ENCODE measurements at regions not wholly inside any gene's neighbourhood (a gene's known extent, or its start where the extent isn't known, plus 50 kb on each side); places are given as distances from the start of the nearest gene placed in this dataset.

- Histone ChIP-seq H3K9me3 (ENCODE audit: control insufficient read depth in 2 of 2, low read length in 2 of 2) (no peaks in the 10 kb centered on the region), H3K4me3 (ENCODE audit: low read depth, low read length) (no peak overlapping the region), H3K4me1 (ENCODE audit: control insufficient read depth, insufficient read depth, low read length, poor library complexity, severe bottlenecking) (no peaks in the 10 kb centered on the region), H3K27me3 (ENCODE audit: control insufficient read depth, insufficient read depth, low read length) (no peaks in the 10 kb centered on the region), H3K36me3 (ENCODE audit: control insufficient read depth, insufficient read depth, low read length) (no peaks in the 10 kb centered on the region), H3K27ac (ENCODE audit: insufficient read depth, low read length, poor library complexity, severe bottlenecking) (no peak overlapping the region)
- H3K9me3 Mint-ChIP-seq: peaks cover 0 to 12% (median 3%) of the 10 kb centered on the region in 7 donors
- H3K27ac Mint-ChIP-seq: no peak overlapping the region
- no peaks in the 10 kb centered on the region for H3K4me1 Mint-ChIP-seq
- DNase-seq (no peak), ATAC-seq (ENCODE audit: low read depth in 2 of 2) (no peak)
- H3K36me3 Mint-ChIP-seq: no peaks in the 10 kb centered on the region
- H3K4me3 Mint-ChIP-seq: no peak overlapping the region
- no peaks in the 10 kb centered on the region for H3K27me3 Mint-ChIP-seq
Measured at GRCh38 chr9:80501635-80502034, 929.9 kb downstream of the TLE4 start.

DNA sequence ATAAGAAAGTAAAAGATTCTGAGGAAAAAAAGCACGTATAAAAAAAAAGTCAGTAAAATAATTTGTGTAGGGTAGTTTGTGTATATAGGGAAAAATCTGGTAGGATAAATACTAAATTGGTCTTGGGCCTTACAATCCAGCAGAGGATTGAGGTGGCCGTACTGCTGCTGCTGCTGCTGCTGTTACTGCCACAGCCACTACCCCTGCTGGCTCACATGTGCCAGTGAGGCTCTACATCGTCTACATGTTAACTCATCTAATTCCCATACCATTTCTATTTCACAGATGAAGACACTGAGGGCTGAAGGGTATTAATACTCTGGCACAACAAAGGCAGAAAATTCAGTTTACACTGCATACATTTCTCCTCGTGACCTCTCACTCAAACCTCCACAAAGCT lies 928.5 kb downstream of the TLE4 start:
- Mint-ChIP-seq H3K9me3 (peaks cover 0 to 13% (median 6%) of the 10 kb centered on the region in 7 donors), H3K36me3 (no peaks in the 10 kb centered on the region), H3K4me3 (no peak overlapping the region), H3K4me1 (no peaks in the 10 kb centered on the region), H3K27me3 (no peaks in the 10 kb centered on the region), H3K27ac (no peak overlapping the region)
- Histone ChIP-seq H3K27me3 (ENCODE audit: control insufficient read depth, insufficient read depth, low read length) (no peaks in the 10 kb centered on the region), H3K9me3 (ENCODE audit: control insufficient read depth in 2 of 2, low read length in 2 of 2) (no peaks in the 10 kb centered on the region), H3K36me3 (ENCODE audit: control insufficient read depth, insufficient read depth, low read length) (no peaks in the 10 kb centered on the region), H3K4me1 (ENCODE audit: control insufficient read depth, insufficient read depth, low read length, poor library complexity, severe bottlenecking) (no peaks in the 10 kb centered on the region), H3K4me3 (ENCODE audit: low read depth, low read length) (no peak overlapping the region), H3K27ac (ENCODE audit: insufficient read depth, low read length, poor library complexity, severe bottlenecking) (no peak overlapping the region)
- DNase-seq (no peak), ATAC-seq (ENCODE audit: low read depth in 2 of 2) (no peak)

GRCh38 chr9:80498001-80498555 lies 926.3 kb downstream of the TLE4 start:
- Mint-ChIP-seq H3K4me1 (no peaks in the 10 kb centered on the region), H3K36me3 (no peaks in the 10 kb centered on the region), H3K27me3 (no peaks in the 10 kb centered on the region), H3K4me3 (no peak overlapping the region), H3K27ac (no peak overlapping the region), H3K9me3 (peaks cover 2 to 15% (median 6%) of the 10 kb centered on the region in 7 donors)
- Histone ChIP-seq H3K27me3 (ENCODE audit: control insufficient read depth, insufficient read depth, low read length) (no peaks in the 10 kb centered on the region), H3K4me3 (ENCODE audit: low read depth, low read length) (no peak overlapping the region), H3K27ac (ENCODE audit: insufficient read depth, low read length, poor library complexity, severe bottlenecking) (no peak overlapping the region), H3K36me3 (ENCODE audit: control insufficient read depth, insufficient read depth, low read length) (no peaks in the 10 kb centered on the region), H3K4me1 (ENCODE audit: control insufficient read depth, insufficient read depth, low read length, poor library complexity, severe bottlenecking) (no peaks in the 10 kb centered on the region), H3K9me3 (ENCODE audit: control insufficient read depth in 2 of 2, low read length in 2 of 2) (no peaks in the 10 kb centered on the region)
- DNase-seq (no peak), ATAC-seq (ENCODE audit: low read depth in 2 of 2) (no peak)

- Histone ChIP-seq H3K4me1 (ENCODE audit: control insufficient read depth, insufficient read depth, low read length, poor library complexity, severe bottlenecking) (no peaks in the 10 kb centered on the region), H3K4me3 (ENCODE audit: low read depth, low read length) (no peak overlapping the region), H3K27me3 (ENCODE audit: control insufficient read depth, insufficient read depth, low read length) (no peaks in the 10 kb centered on the region), H3K9me3 (ENCODE audit: control insufficient read depth in 2 of 2, low read length in 2 of 2) (no peaks in the 10 kb centered on the region), H3K36me3 (ENCODE audit: control insufficient read depth, insufficient read depth, low read length) (no peaks in the 10 kb centered on the region), H3K27ac (ENCODE audit: insufficient read depth, low read length, poor library complexity, severe bottlenecking) (no peak overlapping the region)
- Mint-ChIP-seq H3K36me3 (no peaks in the 10 kb centered on the region), H3K9me3 (peaks cover 5 to 15% (median 6%) of the 10 kb centered on the region in 7 donors), H3K27me3 (no peaks in the 10 kb centered on the region), H3K4me1 (no peaks in the 10 kb centered on the region), H3K4me3 (no peak overlapping the region), H3K27ac (no peak overlapping the region)
- ATAC-seq (ENCODE audit: low read depth in 2 of 2) (no peak), DNase-seq (no peak)
Measured at GRCh38 chr9:80496901-80497556, 925.3 kb downstream of the TLE4 start.

DNA sequence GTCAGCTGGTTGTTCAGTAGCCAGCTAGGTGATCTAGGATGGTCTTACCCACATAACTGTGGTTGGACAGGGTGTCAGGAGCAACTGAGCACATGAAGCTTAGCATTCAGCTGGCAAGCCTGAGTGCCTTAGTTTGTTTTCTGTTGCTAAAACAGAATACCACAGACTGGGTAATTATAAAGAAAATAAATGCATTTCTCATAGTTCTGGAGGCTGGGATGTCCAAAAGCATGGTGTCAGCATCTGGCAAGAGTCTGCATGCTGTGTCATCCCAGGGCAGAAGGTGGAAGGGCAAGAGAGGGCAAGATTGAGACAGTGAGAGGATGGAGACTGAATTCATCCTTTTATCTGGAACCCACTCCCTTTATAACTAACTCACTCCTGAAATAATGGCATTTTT lies 921.5 kb downstream of the TLE4 start:
- Histone ChIP-seq H3K27ac (ENCODE audit: insufficient read depth, low read length, poor library complexity, severe bottlenecking) (no peak overlapping the region), H3K27me3 (ENCODE audit: control insufficient read depth, insufficient read depth, low read length) (no peaks in the 10 kb centered on the region), H3K4me1 (ENCODE audit: control insufficient read depth, insufficient read depth, low read length, poor library complexity, severe bottlenecking) (no peaks in the 10 kb centered on the region), H3K4me3 (ENCODE audit: low read depth, low read length) (no peak overlapping the region), H3K36me3 (ENCODE audit: control insufficient read depth, insufficient read depth, low read length) (no peaks in the 10 kb centered on the region), H3K9me3 (ENCODE audit: control insufficient read depth in 2 of 2, low read length in 2 of 2) (no peaks in the 10 kb centered on the region)
- peaks cover 2 to 13% (median 7%) of the 10 kb centered on the region in 7 donors for H3K9me3 Mint-ChIP-seq
- H3K27ac Mint-ChIP-seq: no peak overlapping the region
- H3K27me3 Mint-ChIP-seq: no peaks in the 10 kb centered on the region
- ATAC-seq (ENCODE audit: low read depth in 2 of 2) (no peak), DNase-seq (no peak)
- H3K36me3 Mint-ChIP-seq: no peaks in the 10 kb centered on the region
- H3K4me3 Mint-ChIP-seq: no peak overlapping the region
- no peaks in the 10 kb centered on the region for H3K4me1 Mint-ChIP-seq

DNA sequence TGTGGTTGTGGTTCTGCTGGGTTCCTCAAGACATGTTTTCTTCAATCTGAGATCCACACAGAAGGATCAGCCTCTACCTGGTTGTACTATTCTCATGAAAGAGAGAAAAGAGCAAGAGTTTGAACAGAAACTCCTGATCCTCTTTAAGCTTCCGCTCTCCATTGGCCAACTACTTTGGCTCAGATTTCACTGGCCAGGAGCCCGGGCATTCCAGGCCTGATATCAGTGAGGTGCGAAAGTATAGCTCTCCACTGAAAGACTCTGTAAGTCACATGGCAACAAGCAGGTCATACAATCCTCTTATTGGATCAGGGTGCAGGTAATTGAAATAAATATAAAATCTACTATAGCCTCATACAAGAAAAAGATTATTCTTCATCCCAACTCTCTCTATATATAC lies 920.5 kb downstream of the TLE4 start:
- Mint-ChIP-seq H3K27me3 (no peaks in the 10 kb centered on the region), H3K4me3 (no peak overlapping the region), H3K9me3 (peaks cover 2 to 10% (median 5%) of the 10 kb centered on the region in 7 donors), H3K27ac (no peak overlapping the region), H3K36me3 (no peaks in the 10 kb centered on the region), H3K4me1 (no peaks in the 10 kb centered on the region)
- Histone ChIP-seq H3K4me3 (ENCODE audit: low read depth, low read length) (no peak overlapping the region), H3K4me1 (ENCODE audit: control insufficient read depth, insufficient read depth, low read length, poor library complexity, severe bottlenecking) (no peaks in the 10 kb centered on the region), H3K9me3 (ENCODE audit: control insufficient read depth in 2 of 2, low read length in 2 of 2) (no peaks in the 10 kb centered on the region), H3K36me3 (ENCODE audit: control insufficient read depth, insufficient read depth, low read length) (no peaks in the 10 kb centered on the region), H3K27me3 (ENCODE audit: control insufficient read depth, insufficient read depth, low read length) (no peaks in the 10 kb centered on the region), H3K27ac (ENCODE audit: insufficient read depth, low read length, poor library complexity, severe bottlenecking) (no peak overlapping the region)
- ATAC-seq (ENCODE audit: low read depth in 2 of 2) (no peak), DNase-seq (no peak)

DNA sequence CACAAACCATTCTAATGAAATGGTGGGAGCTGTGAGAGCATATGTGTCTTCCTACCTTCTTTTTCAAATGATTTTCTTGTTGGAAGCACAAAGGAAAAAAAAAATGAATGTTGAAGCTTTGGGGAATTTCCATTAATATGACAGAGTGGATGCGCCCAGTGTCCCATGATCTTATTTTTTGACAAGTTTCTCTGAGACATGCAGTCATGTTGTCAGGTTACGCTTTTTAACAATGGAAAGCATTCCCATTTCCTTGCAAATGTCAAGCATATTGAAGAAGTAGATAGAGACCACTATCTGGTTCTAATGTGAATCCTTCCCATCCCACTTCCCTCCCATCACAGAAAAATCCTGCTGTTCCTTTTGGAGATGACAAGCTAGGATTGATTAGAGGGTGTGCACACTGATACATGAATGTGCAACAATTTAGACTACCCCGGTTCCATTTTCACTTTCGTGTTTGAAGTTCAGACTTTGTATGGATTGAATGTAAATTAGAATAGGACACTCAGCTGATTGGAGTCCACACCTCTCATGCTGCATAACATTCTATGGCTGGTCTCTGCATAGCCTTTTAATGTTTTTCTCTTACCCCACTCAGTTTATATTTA lies 919.4 kb downstream of the TLE4 start:
- Histone ChIP-seq H3K27me3 (ENCODE audit: control insufficient read depth, insufficient read depth, low read length) (no peaks in the 10 kb centered on the region), H3K36me3 (ENCODE audit: control insufficient read depth, insufficient read depth, low read length) (no peaks in the 10 kb centered on the region), H3K27ac (ENCODE audit: insufficient read depth, low read length, poor library complexity, severe bottlenecking) (no peak overlapping the region), H3K9me3 (ENCODE audit: control insufficient read depth in 2 of 2, low read length in 2 of 2) (no peaks in the 10 kb centered on the region), H3K4me3 (ENCODE audit: low read depth, low read length) (no peak overlapping the region), H3K4me1 (ENCODE audit: control insufficient read depth, insufficient read depth, low read length, poor library complexity, severe bottlenecking) (no peaks in the 10 kb centered on the region)
- H3K4me1 Mint-ChIP-seq: no peaks in the 10 kb centered on the region
- no peak for ATAC-seq (ENCODE audit: low read depth in 2 of 2)
- H3K36me3 Mint-ChIP-seq: no peaks in the 10 kb centered on the region
- H3K4me3 Mint-ChIP-seq: no peak overlapping the region
- H3K27me3 Mint-ChIP-seq: no peaks in the 10 kb centered on the region
- no peak overlapping the region for H3K27ac Mint-ChIP-seq
- H3K9me3 Mint-ChIP-seq: peaks cover 0 to 8% (median 5%) of the 10 kb centered on the region in 7 donors
- no peak for DNase-seq

DNA sequence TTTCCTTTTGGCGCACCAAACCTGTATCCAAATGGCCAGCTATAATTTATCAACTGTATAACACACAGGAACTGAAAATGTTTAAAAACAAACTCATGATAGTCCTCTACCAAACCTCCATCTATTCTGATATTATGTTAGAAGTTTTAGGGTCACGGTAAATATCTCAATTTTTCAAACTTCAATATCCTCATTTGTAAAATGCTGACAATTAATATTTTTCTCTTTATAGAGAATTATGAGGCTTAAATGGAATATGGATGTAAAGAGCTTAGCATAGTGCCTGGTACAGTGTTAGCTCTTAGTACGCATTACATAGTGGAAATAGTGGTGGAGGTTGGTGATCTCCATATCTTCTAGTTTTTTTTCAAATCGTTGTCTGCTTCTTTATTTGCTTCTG lies 917.6 kb downstream of the TLE4 start:
- DNase-seq (no peak), ATAC-seq (ENCODE audit: low read depth in 2 of 2) (no peak)
- H3K4me1 Mint-ChIP-seq: no peaks in the 10 kb centered on the region
- H3K27ac ChIP-seq (ENCODE audit: insufficient read depth, low read length, poor library complexity, severe bottlenecking): no peak overlapping the region
- no peaks in the 10 kb centered on the region for H3K27me3 Mint-ChIP-seq
- no peaks in the 10 kb centered on the region for H3K36me3 ChIP-seq (ENCODE audit: control insufficient read depth, insufficient read depth, low read length)
- no peak overlapping the region for H3K4me3 ChIP-seq (ENCODE audit: low read depth, low read length)
- H3K27me3 ChIP-seq (ENCODE audit: control insufficient read depth, insufficient read depth, low read length): no peaks in the 10 kb centered on the region
- no peaks in the 10 kb centered on the region for H3K36me3 Mint-ChIP-seq
- H3K27ac Mint-ChIP-seq: no peak overlapping the region
- H3K4me1 ChIP-seq (ENCODE audit: control insufficient read depth, insufficient read depth, low read length, poor library complexity, severe bottlenecking): no peaks in the 10 kb centered on the region
- no peak overlapping the region for H3K4me3 Mint-ChIP-seq
- H3K9me3 Mint-ChIP-seq: peaks cover 0 to 8% (median 4%) of the 10 kb centered on the region in 7 donors
- peaks cover 0 to 1% of the 10 kb centered on the region in 2 experiments for H3K9me3 ChIP-seq (ENCODE audit: control insufficient read depth in 2 of 2, low read length in 2 of 2)

All from CD4-positive, CD25-positive, alpha-beta regulatory T cell (primary cell).